H7 (cell line): ENCODE measurements at regions not wholly inside any gene's neighbourhood (a gene's known extent, or its start where the extent isn't known, plus 50 kb on each side); places are given as distances from the start of the nearest gene placed in this dataset.

ENCODE experiments used
- DNase-seq: peaks from one replicate; pipeline ENCODE4 v3.0.0; 2012
- H3K27me3 ChIP-seq: 2 replicates; pipeline ENCODE4 v1.6.0; 2011; ENCODE audit warnings: mild to moderate bottlenecking, low read length; ENCODE audit not compliant: control insufficient read depth, insufficient read depth
- H3K36me3 ChIP-seq: replicated peaks from 2 replicates; pipeline ENCODE4 v1.5.1; 2011; ENCODE audit warnings: low read length; ENCODE audit not compliant: control insufficient read depth, insufficient read depth
- H3K4me3 ChIP-seq: 2 replicates; pipeline ENCODE4 v1.5.1; 2011; ENCODE audit warnings: low read depth, mild to moderate bottlenecking, control low read depth, low read length, moderate library complexity; ENCODE audit not compliant: insufficient read depth

DNA sequence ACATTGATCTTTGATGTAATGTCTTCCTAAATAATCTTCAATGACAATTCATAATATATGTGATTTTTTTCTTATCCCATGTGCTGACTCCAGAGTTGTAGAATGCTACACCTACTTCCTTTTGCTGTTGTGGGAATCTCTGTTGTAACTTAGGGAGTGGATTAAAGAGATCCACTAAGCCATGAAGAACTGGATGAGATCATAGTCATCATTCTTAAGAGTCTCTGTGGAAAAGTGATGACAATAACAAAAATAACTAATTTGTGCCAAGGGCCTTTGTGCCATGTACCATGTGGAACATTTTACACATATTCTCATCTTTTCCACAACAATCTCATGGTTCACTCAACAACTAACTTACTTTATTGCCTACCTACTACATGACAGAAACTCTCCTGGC lies 162.9 kb upstream of the PDZRN3 start:
- no peak overlapping the region for H3K4me3 ChIP-seq
- H3K36me3 ChIP-seq, result no peaks in the 10 kb centered on the region
- no peaks in the 10 kb centered on the region for H3K27me3 ChIP-seq
- DNase-seq, result no peak

DNA sequence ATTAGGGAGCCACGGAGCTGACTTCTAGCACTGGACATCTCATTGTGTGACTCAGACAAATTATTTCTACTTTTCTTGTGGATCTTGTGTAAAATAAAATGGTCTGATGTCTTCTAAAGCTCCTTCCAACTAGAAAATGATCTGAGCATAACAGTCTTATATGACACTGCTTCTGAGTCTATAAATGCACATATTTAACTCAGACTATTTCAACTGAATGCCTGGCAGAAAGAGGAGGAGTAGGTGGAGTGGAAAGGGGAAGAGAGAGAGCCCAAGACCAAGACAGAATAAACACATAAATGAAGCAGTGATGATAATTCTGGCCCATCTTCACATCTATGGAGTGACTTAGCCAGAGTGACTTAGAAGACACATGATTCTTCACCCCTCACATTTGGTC lies 162.3 kb upstream of the PDZRN3 start:
- Histone ChIP-seq H3K27me3 (no peaks in the 10 kb centered on the region), H3K4me3 (no peak overlapping the region), H3K36me3 (no peaks in the 10 kb centered on the region)
- no peak for DNase-seq

- Histone ChIP-seq H3K27me3 (no peaks in the 10 kb centered on the region), H3K36me3 (no peaks in the 10 kb centered on the region), H3K4me3 (no peak overlapping the region)
- no peak for DNase-seq
Measured at GRCh38 chr3:73786321-73786807, 161.6 kb upstream of the PDZRN3 start.

DNA sequence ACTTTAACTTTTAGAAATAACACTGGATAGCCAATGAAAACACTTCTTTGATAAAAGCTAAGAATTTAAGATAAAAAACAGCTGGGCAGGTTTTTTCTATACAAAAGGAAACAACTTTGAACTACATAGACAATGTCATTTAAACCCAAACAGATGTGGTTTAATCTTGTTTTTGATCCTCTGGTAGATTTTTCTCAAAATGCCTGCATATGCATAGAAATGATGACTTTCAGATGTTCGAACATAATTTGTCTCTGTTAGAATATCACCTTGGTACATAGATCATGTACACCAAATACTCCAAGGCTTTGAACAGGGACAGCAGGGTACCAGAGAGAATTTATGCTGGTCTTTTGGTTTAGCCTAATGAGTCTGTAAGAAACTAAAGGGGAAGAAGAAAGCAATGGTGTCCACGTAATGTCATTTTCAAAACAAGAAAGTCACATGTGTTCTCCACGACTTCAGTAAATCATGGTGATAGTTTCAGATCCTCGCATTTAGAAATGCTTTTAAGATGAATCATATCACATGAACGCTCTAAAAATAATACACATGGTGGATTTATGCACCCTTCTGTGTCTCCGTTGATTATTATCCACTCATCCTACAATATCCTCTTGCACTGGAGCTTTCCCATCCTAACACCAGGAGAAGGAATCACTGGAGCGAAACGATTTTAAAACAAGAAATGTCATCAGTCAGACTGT lies 160.1 kb upstream of the PDZRN3 start:
- Histone ChIP-seq H3K36me3 (no peaks in the 10 kb centered on the region), H3K4me3 (no peak overlapping the region), H3K27me3 (no peaks in the 10 kb centered on the region)
- no peak for DNase-seq

- no peaks in the 10 kb centered on the region for H3K27me3 ChIP-seq
- no peaks in the 10 kb centered on the region for H3K36me3 ChIP-seq
- no peak for DNase-seq
- H3K4me3 ChIP-seq, result no peak overlapping the region
Measured at GRCh38 chr3:73783811-73784210, 159.1 kb upstream of the PDZRN3 start.

GRCh38 chr3:73781541-73781940 lies 156.8 kb upstream of the PDZRN3 start:
- H3K36me3 ChIP-seq, result no peaks in the 10 kb centered on the region
- no peak overlapping the region for H3K4me3 ChIP-seq
- H3K27me3 ChIP-seq, result no peaks in the 10 kb centered on the region
- no peak for DNase-seq

- Histone ChIP-seq H3K4me3 (no peak overlapping the region), H3K36me3 (no peaks in the 10 kb centered on the region), H3K27me3 (no peaks in the 10 kb centered on the region)
- no peak for DNase-seq
Measured at GRCh38 chr3:73774645-73775044, 149.9 kb upstream of the PDZRN3 start.

DNA sequence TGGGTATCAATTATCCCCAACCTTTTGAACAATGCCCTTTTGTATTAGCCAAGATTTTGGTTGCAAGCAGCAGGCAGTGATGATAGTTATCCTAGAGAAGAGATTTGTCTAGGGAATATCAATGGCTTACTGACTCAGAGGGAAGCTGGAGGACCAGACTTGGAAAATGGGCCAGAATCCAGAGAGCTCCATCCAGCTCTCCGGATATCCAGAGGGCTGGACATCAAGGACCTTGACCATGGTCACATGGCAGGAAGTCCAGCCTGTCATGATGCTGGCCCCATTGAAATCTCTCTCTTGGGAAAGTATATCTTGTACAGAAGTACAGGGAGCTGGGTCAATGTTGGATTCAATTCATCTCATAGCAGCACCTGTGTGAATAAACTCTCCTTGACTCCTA lies 148.5 kb upstream of the PDZRN3 start:
- Histone ChIP-seq H3K27me3 (no peaks in the 10 kb centered on the region), H3K36me3 (no peaks in the 10 kb centered on the region), H3K4me3 (no peak overlapping the region)
- no peak for DNase-seq

DNA sequence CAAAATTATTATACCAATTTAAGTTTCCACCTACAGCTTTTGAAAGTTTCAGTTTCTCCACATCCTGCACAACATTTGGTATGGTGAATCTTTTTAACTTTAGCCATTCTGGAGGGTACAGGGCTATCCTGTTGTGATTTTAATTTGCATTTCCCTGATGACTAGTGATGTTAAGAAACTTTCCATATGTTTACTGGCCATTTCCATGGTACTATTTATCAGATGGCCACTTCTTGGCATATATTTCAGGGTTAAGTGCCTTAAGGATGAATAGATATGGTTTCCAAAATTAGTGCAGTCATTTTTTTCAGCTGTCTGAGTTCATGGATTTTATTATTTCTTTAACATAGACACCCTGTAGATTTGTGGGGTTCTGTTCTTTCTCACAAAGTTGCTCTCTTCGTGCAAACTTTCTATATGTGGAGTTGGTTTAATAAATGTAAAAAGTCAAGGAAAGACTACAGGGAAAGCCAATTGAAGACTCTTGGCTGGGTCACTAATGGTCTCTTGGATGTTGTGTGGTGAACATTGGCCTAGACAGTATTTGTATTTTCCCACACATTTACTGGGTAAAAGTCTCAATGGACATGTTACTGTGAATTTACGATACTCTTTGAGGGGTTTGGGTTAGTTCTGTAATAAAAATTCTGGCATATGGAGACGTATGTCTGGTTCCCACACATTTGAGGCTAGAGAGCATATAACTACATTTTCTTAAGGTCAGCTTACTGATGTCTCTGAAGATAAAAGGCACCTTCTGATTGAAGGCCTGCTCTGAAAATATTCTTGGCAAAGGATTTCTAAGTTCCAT lies 147.5 kb upstream of the PDZRN3 start:
- Histone ChIP-seq H3K27me3 (no peaks in the 10 kb centered on the region), H3K36me3 (no peaks in the 10 kb centered on the region), H3K4me3 (no peak overlapping the region)
- DNase-seq, result no peak

GRCh38 chr3:73768524-73769308 lies 144.0 kb upstream of the PDZRN3 start:
- no peaks in the 10 kb centered on the region for H3K36me3 ChIP-seq
- H3K4me3 ChIP-seq, result no peak overlapping the region
- no peaks in the 10 kb centered on the region for H3K27me3 ChIP-seq
- DNase-seq, result no peak

DNA sequence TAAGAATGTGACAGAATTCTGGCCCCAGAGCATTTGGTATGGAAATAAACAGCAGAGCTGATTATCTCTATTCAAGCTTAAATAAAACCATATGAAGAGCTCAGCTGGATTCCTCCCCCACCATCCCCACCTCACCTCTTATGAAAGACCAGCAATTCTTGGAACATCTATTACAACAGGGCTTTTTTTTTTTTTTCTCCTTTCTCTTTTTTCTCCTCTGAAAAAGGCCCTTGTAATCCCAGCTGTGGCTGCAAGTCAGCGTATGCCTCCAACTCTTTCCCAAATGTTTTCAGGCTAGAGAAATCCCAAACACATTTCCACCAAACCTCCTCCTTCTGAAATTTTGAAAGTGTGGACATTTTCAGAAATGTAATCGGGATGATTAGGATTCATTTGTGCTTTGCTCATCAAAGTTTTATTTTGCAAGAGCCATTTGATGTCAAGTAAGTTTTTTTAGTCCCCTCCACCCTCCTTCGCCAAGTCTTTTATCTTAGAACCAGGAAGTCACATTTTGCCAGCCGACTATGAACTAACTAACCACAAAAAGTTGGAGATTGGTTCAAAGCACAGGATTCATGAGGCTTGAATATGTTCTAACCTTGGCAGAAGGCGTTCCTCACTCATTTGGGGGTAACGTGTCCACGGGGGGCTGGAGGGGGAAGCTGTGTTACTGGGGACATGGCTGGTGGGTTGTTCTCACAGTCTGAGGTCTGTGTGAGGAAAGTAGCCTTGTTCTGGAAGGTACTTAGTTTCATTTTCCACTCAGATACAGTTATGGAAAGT lies 142.0 kb upstream of the PDZRN3 start:
- no peaks in the 10 kb centered on the region for H3K36me3 ChIP-seq
- DNase-seq, result no peak
- no peaks in the 10 kb centered on the region for H3K27me3 ChIP-seq
- H3K4me3 ChIP-seq, result no peak overlapping the region

DNA sequence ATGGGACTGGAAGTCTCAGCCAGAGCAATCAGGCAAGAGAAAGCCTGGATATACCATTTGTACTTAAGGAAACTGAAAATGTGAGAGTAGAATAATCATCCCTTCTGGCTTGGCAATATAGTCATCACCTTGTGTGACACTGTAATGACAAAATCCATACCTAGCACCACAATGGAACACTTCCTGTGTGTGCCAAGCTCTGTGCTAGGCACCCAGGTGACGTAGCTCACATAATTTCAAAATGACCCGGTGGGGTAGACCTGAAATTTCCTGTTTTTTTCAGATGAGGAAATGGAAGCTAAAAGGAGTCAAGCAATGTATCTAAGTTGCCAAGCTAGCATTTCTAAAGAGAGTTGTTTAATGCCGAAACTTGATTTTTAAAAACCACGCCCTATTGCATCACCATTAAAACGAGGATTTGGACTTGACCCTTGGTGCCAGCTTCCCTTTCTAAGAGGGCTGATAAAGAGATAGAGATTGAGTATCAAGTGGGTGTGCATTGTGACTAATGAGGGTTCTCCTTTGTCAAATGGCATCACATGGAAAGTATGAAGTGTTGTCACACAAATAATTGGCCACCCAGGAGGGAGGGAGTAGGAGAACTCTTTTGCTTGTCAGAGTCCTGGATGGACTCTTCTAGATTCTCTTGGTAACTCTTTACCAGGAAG lies 141.3 kb upstream of the PDZRN3 start:
- no peak for DNase-seq
- no peaks in the 10 kb centered on the region for H3K27me3 ChIP-seq
- no peaks in the 10 kb centered on the region for H3K36me3 ChIP-seq
- H3K4me3 ChIP-seq, result no peak overlapping the region

DNA sequence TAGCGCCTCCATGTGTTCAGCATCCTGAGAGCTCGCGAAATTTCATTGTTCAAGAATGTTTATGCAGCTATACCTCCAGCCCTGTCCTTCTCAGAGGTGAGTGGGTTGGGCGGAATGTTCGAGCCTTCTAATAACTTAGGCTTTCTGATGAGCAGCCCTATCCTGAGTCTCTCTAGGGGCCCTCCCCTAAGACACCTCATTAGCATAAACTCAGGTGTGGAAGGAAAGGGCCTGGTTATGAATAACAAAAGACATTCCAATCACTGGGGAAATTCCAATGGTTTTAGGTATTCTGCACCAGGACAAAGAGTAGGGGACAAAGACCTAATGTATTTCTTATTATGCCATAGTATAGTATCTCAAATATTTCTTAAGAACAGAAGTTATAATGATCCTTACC lies 138.1 kb upstream of the PDZRN3 start:
- no peaks in the 10 kb centered on the region for H3K36me3 ChIP-seq
- peak; percentile 60 for DNase-seq
- no peak overlapping the region for H3K4me3 ChIP-seq
- H3K27me3 ChIP-seq, result no peaks in the 10 kb centered on the region

- Histone ChIP-seq H3K4me3 (no peak overlapping the region), H3K27me3 (no peaks in the 10 kb centered on the region), H3K36me3 (no peaks in the 10 kb centered on the region)
- no peak for DNase-seq
Measured at GRCh38 chr3:73759297-73759711, 134.6 kb upstream of the PDZRN3 start.
